GM21825 (cell line): ENCODE measurements at regions not wholly inside any gene's neighbourhood (a gene's known extent, or its start where the extent isn't known, plus 50 kb on each side); places are given as distances from the start of the nearest gene placed in this dataset.
"Not testable (repeated sequence)": the region's sequence is repeated elsewhere in the genome, so short reads cannot be mapped to it uniquely, and the experiment has no call there.

Experiments used
- ATAC-seq: cut with Tn5 transposase; IDR thresholded peaks from one replicate; pipeline ENCODE4 v1.9.1; 2021; ENCODE audit warnings: mild to moderate bottlenecking, moderate library complexity; ENCODE audit not compliant: unreplicated experiment

- ATAC-seq: no peak
These were observed 613.2 kb upstream of the KLF12 start for GRCh38 chr13:74747186-74747955.

DNA sequence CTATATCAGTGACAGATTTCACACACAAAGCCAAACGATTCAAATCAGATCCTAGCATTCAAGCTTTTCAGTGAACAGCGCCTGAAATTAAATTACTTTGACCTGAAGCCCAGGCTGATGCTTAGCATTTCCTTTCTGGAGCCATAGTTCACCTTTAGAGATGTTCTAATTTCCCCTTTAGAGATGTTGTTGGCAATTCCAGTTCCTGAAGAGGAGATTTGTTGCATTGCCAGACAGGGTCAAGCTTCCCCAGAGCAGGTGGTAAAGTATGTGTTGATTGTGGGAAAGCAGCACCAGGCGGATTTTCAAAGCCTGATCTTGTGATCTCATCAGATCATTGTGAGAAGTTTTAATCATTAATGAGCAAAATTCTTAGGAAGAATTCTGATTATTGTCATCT, 609.8 kb upstream of the KLF12 start:
- no peak for ATAC-seq

- no peak for ATAC-seq
These were observed 607.5 kb upstream of the KLF12 start for GRCh38 chr13:74741732-74742131.

DNA sequence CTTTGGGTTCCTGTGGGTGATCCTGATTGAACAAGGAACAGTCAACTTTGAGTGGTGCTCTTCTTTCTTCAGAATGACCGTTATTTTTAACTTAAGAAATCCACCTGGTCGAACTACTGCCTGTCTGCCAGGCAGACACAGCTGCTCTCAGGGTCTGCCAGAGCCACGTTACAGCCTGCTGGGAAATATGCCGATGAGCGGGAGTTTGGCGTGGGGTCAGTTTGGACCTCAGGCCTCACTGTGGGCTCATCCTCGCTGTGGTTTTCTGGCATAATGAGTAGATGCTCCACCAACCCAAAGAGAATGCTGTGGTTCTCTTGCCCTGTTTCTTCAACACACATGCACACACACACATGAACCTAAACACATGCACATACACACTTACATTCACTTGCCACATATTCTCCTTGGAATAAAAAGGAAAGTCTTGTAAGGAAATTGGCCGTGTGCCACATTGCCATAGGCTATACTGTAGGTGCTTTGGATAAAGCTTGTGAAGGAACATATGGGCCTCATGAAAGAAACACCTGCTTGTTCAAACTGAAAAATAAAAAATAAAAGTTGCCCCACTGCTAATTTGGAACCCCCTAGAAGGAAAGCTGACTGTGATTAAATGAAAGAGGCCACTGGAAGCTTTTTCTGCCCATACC, 598.7 kb upstream of the KLF12 start:
- ATAC-seq: no peak

GRCh38 chr13:74731731-74732130, 597.5 kb upstream of the KLF12 start:
- ATAC-seq: no peak

DNA sequence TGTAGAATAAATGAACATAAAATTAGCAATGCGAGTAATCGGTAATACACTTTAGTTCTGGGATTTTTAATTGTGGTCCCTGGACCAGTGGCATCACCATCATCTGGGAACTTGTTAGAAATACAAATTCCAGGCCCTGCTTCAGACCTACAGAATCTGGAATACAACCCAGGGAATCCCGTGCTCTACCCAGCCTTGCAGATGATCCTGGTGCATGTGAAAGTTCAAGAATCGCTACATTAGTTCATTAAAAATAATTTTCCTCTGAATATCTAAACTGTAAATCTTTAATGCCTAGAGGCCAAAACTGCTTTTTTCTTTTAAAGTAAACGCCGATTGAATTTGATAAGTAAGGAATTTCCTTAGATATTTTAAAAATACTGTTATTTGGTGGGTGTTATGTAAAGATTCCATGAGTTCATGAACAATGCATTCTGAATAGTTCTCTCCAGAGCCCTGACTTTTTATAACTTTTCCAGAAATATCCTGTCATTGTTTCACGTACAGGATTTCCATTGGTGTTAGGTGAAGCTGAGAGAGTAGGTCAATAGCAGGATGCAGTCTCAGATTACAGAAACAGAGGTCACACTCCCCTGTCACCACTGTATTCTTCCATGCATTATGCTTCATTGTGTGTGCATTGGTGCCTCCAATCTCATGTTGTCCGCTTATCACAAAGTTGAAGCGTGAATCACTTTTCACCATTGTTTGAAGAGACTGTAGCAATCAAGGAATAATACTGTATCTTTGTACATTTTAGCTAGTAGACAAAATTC, 596.5 kb upstream of the KLF12 start:
- ATAC-seq: no peak

DNA sequence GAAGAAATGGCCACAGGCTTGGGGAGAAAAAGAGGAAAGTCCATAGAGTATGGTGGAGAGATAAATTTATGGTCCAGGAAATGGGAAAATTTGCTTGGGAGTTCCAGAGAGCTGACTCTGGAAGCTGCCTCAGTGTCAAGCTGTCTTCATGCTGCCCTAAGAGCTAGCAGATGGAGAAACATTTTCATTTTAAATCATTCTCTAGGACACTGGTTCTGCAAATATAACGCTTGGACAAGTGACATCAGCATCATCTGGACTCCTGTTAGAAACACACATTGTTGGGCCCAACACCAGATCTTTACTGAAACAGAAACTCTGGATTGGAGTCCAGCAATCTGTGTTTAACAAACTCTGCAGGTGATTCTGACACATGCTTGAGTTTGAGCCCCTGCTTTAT, 592.0 kb upstream of the KLF12 start:
- ATAC-seq: no peak

- ATAC-seq: not testable (repeated sequence)
These were observed 584.1 kb upstream of the KLF12 start for GRCh38 chr13:74718232-74718842.

GRCh38 chr13:74715718-74716117, 581.5 kb upstream of the KLF12 start:
- no peak for ATAC-seq

- ATAC-seq: no peak
These were observed 575.8 kb upstream of the KLF12 start for GRCh38 chr13:74710006-74710405.

GRCh38 chr13:74709226-74709625, 575.0 kb upstream of the KLF12 start:
- ATAC-seq: no peak

GRCh38 chr13:74708629-74709028, 574.4 kb upstream of the KLF12 start:
- ATAC-seq: no peak

DNA sequence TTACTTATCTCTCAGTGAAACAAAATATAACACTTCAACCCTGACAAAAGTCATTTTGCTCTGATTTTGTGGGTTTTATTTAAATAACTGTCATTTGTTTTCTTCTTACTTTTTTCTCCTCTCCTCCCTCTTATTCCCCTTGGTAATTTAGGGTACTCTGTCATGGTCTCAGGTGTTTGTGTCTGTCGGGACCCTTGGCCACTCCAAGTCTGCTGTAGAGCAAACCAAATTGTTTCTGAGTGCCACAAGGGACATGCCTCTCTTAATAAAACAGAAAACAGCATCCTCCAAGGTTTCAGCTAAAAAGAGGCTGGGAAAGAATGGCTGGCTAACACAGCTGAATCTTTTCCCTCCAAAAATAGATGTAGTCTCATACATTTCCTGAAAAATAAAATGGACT, 573.1 kb upstream of the KLF12 start:
- no peak for ATAC-seq

- no peak for ATAC-seq
These were observed 572.6 kb upstream of the KLF12 start for GRCh38 chr13:74706801-74707200.

DNA sequence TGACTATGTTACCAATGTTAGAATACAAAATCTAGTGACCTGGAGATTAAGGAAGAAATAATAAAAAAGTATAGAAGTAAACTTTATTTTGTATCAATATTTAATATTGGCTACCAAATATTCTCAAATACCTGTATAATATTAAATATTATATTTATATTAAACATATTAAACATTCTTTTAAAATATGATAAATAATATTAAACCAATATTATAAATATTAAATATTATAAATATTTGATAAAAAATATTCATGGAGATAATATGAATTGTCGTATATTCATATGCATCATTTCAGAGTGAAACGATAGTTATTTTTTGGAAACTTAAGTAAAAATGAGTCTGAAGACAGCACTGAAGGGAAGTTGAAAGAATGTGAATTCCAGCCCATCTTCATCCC, 571.2 kb upstream of the KLF12 start:
- ATAC-seq: no peak

DNA sequence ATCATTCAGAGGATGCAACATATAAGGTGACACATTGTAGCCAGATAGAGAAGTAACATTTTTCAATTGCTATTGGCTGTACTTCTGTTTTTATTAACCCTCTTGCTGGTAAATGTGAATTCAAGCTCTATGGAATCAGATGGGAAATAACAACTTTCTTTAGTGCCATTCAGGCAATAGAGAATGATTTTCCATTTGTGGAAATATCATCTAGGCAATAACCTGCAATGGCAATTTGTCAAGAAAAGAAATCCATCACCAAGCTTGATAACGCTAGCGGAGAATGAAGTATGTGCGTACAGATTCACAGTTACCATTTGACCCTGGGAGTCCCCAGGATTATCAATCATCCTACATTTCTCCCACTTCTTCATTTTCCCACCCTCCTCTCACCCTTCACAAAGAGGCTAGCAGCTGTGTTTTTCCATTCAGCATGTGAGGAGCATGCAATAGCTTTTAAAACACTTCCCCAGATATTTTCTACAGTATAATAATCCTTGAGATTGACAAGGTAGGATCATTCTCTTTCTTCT, 569.7 kb upstream of the KLF12 start:
- ATAC-seq: no peak

- no peak for ATAC-seq
These were observed 562.1 kb upstream of the KLF12 start for GRCh38 chr13:74696148-74696922.

- ATAC-seq: no peak
These were observed 561.0 kb upstream of the KLF12 start for GRCh38 chr13:74695021-74695800.

DNA sequence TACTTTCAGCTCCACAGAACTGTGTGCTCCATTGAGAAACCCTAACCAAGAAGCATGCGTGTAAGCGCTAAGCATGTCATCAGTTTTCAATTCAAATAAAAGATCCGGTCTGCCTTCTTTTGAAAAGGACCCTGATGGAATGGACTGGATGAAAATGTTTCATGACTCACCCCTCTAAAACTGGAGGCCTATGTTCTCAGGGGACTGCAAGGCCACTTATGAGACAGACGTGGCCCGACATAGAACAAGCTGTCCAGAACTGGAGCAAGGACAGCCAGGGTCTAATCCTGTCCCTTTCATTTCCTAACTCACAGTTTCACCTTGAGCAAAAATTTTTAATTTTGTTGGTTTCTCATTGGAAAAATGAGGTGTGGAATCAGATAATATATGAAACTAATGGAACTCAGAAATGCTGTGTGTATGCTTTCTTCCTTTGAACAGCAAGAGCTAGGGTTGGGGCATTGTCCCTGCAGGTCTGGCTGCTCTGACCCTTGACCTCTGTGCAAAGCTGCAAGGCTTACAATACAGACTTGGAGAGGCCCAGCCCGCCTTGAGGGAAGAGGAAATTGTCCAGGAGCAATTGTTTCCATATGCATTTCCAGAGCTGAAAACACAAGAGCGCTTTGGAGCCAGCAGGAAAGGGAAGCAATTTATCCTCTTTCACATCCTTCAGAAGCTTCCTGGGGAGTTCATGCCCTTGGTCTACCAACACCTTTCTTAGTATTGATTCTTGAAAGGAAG, 553.4 kb upstream of the KLF12 start:
- ATAC-seq: no peak
